Adrenal gland (tissue), 5 donors: ENCODE measurements at regions not wholly inside any gene's neighbourhood (a gene's known extent, or its start where the extent isn't known, plus 50 kb on each side); places are given as distances from the start of the nearest gene placed in this dataset.

Experiments used
- CTCF ChIP-seq, 6 experiments: fragments of 450-650 bp in 4 of 6; fragments of 200-600 bp in 2 of 6; sonication (generic) in 1 of 6; IDR thresholded peaks; 1 replicate in 5 of 6; 2 replicates in 1 of 6; pipeline versions ENCODE4 v1.5.1 to v1.8.0; 2016 to 2021; ENCODE audit warnings: antibody characterized with exemption in 6 of 6, mild to moderate bottlenecking in 2 of 6, moderate library complexity in 1 of 6
- POLR2A ChIP-seq, 2 donors: fragments of 450-650 bp; IDR thresholded peaks; one replicate each; pipeline ENCODE4 v1.6.1; 2017; ENCODE audit warnings: antibody characterized with exemption in 2 of 2, mild to moderate bottlenecking in 2 of 2, moderate library complexity in 1 of 2
- donor health status: DM: no; HTN: no; CAD: no.

DNA sequence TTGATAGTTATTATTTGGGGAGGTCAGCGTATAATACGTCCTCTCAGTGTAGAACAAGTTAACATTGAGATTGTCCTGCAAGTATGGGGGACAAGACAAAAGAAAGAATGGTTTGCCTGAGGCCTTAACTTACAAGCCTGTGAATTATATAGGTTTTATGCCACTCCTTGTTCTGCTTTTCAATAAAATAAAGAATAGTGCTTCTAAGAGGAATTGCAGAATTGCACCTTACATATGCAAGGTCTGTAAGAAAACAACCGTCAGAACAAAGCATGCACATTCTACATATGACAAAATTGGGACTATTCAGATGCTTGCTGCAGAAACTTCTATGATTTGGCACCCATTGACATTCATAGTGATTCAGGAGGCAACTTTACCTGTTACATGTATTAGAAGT is 785.0 kb downstream of the NR4A2 start:
- no peak for TF ChIP-seq POLR2A (IDR thresholded peaks at IDR 0.05)
- no peak for TF ChIP-seq CTCF (IDR thresholded peaks at IDR 0.05)
